ENCODE measurements at regions not wholly inside any gene's neighbourhood (a gene's known extent, or its start where the extent isn't known, plus 50 kb on each side); places are given as distances from the start of the nearest gene placed in this dataset.

GRCh38 chr5:166367391-166367790, 1924.1 kb upstream of the WWC1 start:
- H3K4me3 ChIP-seq (ENCODE audit: low read depth, low read length), result no peak overlapping the region
- TF ChIP-seq, protein P1, sequence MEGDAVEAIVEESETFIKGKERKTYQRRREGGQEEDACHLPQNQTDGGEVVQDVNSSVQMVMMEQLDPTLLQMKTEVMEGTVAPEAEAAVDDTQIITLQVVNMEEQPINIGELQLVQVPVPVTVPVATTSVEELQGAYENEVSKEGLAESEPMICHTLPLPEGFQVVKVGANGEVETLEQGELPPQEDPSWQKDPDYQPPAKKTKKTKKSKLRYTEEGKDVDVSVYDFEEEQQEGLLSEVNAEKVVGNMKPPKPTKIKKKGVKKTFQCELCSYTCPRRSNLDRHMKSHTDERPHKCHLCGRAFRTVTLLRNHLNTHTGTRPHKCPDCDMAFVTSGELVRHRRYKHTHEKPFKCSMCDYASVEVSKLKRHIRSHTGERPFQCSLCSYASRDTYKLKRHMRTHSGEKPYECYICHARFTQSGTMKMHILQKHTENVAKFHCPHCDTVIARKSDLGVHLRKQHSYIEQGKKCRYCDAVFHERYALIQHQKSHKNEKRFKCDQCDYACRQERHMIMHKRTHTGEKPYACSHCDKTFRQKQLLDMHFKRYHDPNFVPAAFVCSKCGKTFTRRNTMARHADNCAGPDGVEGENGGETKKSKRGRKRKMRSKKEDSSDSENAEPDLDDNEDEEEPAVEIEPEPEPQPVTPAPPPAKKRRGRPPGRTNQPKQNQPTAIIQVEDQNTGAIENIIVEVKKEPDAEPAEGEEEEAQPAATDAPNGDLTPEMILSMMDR (IDR thresholded peaks at IDR 0.05; ENCODE audit: insufficient read depth, low read length), result no peak
- DNase-seq (ENCODE audit: low read depth), result no peak

DNA sequence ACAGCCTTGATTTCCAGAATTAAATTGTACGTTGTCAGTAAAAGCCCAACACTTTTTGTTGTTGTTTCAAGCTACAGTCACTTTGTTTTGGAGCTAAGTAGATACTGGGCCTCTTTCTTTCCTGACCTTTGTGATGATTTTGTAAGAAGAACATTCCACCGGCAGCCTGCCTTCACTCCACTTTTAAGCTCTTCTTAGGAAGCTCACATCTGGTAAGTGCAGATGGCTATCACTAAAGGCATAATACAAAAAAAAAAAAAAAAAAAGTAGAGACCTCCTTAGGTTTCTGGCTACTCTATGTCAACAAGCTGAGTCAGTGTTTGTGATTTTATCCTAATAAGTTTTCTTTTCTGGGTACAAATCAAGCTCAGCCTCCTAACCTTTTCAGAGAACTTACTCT, 1922.1 kb upstream of the WWC1 start:
- no peak overlapping the region for H3K4me3 ChIP-seq (ENCODE audit: low read depth, low read length)
- no peak for DNase-seq (ENCODE audit: low read depth)
- TF ChIP-seq, protein P1 (IDR thresholded peaks at IDR 0.05; ENCODE audit: insufficient read depth, low read length), result no peak

- no peak overlapping the region for H3K4me3 ChIP-seq (ENCODE audit: low read depth, low read length)
- TF ChIP-seq, protein P1 (IDR thresholded peaks at IDR 0.05; ENCODE audit: insufficient read depth, low read length), result no peak
- DNase-seq (ENCODE audit: low read depth), result no peak
Measured at GRCh38 chr5:166369807-166370206, 1921.6 kb upstream of the WWC1 start.

GRCh38 chr5:166370928-166371690, 1920.3 kb upstream of the WWC1 start:
- H3K4me3 ChIP-seq (ENCODE audit: low read depth, low read length), result peak overlapping the region; percentile 23
- DNase-seq (ENCODE audit: low read depth), result peak; percentile 4
- TF ChIP-seq, protein P1 (IDR thresholded peaks at IDR 0.05; ENCODE audit: insufficient read depth, low read length), result no peak

DNA sequence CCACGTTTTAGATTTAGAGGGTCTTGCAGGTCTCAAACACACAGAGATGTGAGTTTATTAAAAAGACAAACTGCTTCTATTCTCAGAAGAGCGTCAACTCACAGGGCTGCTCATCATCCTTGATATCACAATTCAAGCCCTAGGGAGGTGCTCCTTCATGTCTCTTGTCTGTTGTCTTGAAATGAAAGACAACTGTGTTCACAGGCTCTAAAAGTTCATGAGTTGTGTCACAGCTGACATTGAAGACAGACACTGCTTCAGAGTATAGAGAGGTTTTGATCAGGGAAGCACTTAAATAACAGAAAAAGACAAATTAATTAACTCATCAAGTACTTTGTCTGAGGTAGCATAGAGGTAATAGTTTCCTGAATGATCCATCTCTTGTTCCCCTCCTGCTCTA, 1917.6 kb upstream of the WWC1 start:
- no peak overlapping the region for H3K4me3 ChIP-seq (ENCODE audit: low read depth, low read length)
- no peak for DNase-seq (ENCODE audit: low read depth)
- TF ChIP-seq, protein P1 (IDR thresholded peaks at IDR 0.05; ENCODE audit: insufficient read depth, low read length), result no peak

GRCh38 chr5:166377756-166378155, 1913.7 kb upstream of the WWC1 start:
- TF ChIP-seq, protein P1 (IDR thresholded peaks at IDR 0.05; ENCODE audit: insufficient read depth, low read length), result no peak
- no peak for DNase-seq (ENCODE audit: low read depth)
- H3K4me3 ChIP-seq (ENCODE audit: low read depth, low read length), result no peak overlapping the region

DNA sequence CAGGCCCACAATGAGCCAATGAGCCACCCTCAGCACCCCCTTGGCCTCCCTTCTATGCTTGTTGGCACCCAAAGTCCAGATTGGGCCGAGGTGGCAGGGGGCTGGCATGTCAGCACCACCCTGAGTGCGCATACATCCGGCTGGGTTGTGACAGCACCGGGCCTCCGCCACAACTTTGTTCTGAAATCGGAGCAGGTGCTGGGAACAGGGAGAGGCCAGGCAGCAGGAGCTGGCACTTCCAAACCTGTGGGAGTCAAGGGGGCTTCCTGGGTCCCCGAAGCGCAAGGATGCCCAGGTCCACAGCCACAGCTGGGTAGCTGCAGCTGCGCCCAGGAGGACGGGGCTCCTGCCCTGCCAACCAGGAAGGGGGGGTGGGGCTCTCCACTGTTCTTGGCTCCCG, 1911.9 kb upstream of the WWC1 start:
- no peak overlapping the region for H3K4me3 ChIP-seq (ENCODE audit: low read depth, low read length)
- no peak for DNase-seq (ENCODE audit: low read depth)
- TF ChIP-seq, protein P1 (IDR thresholded peaks at IDR 0.05; ENCODE audit: insufficient read depth, low read length), result no peak
